ENCODE measurements at regions not wholly inside any gene's neighbourhood (a gene's known extent, or its start where the extent isn't known, plus 50 kb on each side); places are given as distances from the start of the nearest gene placed in this dataset.

- dilution Hi-C loops (cut with MboI; ENCODE audit: extremely low pct_ligation_motif_present, low sequenced_read_pairs) (no loop called here), intact Hi-C loops (cut with micrococcal nuclease) (no loop called here)
- TF ChIP-seq POLR2A (IDR thresholded peaks at IDR 0.05; ENCODE audit: low read depth, low read length): no peak
- no peak for TF ChIP-seq MYC (IDR thresholded peaks at IDR 0.05; ENCODE audit: low read depth, low read length)
- no peak for TF ChIP-seq MAX (IDR thresholded peaks at IDR 0.05; ENCODE audit: insufficient read depth, insufficient read length)
- TF ChIP-seq EZH2 (IDR thresholded peaks at IDR 0.05; ENCODE audit: borderline replicate concordance, low read depth, low read length, severe bottlenecking): no peak
- no peak for TF ChIP-seq FOS (IDR thresholded peaks at IDR 0.05; ENCODE audit: borderline replicate concordance, insufficient read depth, low read length)
- no peak for TF ChIP-seq JUN (IDR thresholded peaks at IDR 0.05; ENCODE audit: borderline replicate concordance, insufficient read depth, insufficient read length, low read depth)
- TF ChIP-seq GATA2 (IDR thresholded peaks at IDR 0.05; ENCODE audit: insufficient read depth, insufficient read length, low read depth, low read length): no peak
- no peak for TF ChIP-seq POLR2AphosphoS5 (IDR thresholded peaks at IDR 0.05; ENCODE audit: insufficient read depth, low read depth, low read length)
- TF ChIP-seq CTCF (IDR thresholded peaks at IDR 0.05; ENCODE audit: extremely low read depth in 1 of 2, insufficient read depth in 1 of 2, low read depth in 1 of 2, low read length in 2 of 2): no peak
- Histone ChIP-seq H3K4me3 (replicated peaks in 1 of 3; ENCODE audit: insufficient read depth in 1 of 3, low read depth in 1 of 3, low read length in 3 of 3) (no peak overlapping the region), H4K20me1 (replicated peaks; ENCODE audit: control insufficient read depth, extremely low read depth, insufficient read depth, low read length) (no peaks in the 10 kb centered on the region), H3K4me1 (ENCODE audit: control insufficient read depth, extremely low read depth, insufficient read depth, low read length) (no peaks in the 10 kb centered on the region), H3K4me2 (ENCODE audit: insufficient read depth, low read length) (no peak overlapping the region), H3K27ac (ENCODE audit: insufficient read depth, low read depth, low read length) (no peak overlapping the region), H3K9ac (replicated peaks; ENCODE audit: extremely low read depth, insufficient read depth, low read length) (no peak overlapping the region), H2AFZ (ENCODE audit: low read depth, low read length) (no peak overlapping the region), H3K9me1 (replicated peaks; ENCODE audit: control insufficient read depth, extremely low read depth, insufficient read depth, low read length) (no peaks in the 10 kb centered on the region), H3K27me3 (ENCODE audit: control insufficient read depth in 2 of 2, insufficient read depth in 2 of 2, low read length in 2 of 2) (no peaks in the 10 kb centered on the region), H3K9me3 (replicated peaks; ENCODE audit: control insufficient read depth, insufficient read depth, low read length) (no peaks in the 10 kb centered on the region), H3K36me3 (ENCODE audit: control insufficient read depth in 2 of 2, extremely low read depth in 1 of 2, insufficient read depth in 2 of 2, low read length in 2 of 2) (no peaks in the 10 kb centered on the region), H3K79me2 (ENCODE audit: control insufficient read depth, insufficient read depth, low read length) (no peaks in the 10 kb centered on the region)
- no peak for DNase-seq (ENCODE audit: low read depth, low spot score)
- BruUV-seq (replicated peaks): no TSS peak
- FAIRE-seq: no peak
- ChIA-PET CTCF (no interaction called here), POLR2A (no interaction called here)
These were observed 1162.0 kb upstream of the SLC39A10 start for GRCh38 chr2:194495046-194495445.

Data from endothelial cell of umbilical vein (primary cell).